Gastroesophageal sphincter (tissue), 4 donors: ENCODE measurements at regions not wholly inside any gene's neighbourhood (a gene's known extent, or its start where the extent isn't known, plus 50 kb on each side); places are given as distances from the start of the nearest gene placed in this dataset.

Source experiments
- ATAC-seq: fragments of 150-250 bp; one replicate; pipeline ENCODE4 v1.9.1; 2016; ENCODE audit warnings: mild to moderate bottlenecking, moderate library complexity
- H3K27ac ChIP-seq, 4 donors: fragments of 200-600 bp; sonication (generic) in 3 of 4; 1 replicate in 3 of 4; 2 replicates in 1 of 4; pipeline ENCODE4 v1.5.1; 2016 to 2019
- H3K27me3 ChIP-seq: fragments of 200-600 bp; sonication (generic); one replicate; pipeline ENCODE4 v1.5.1; 2019
- H3K36me3 ChIP-seq, 2 donors: fragments of 200-600 bp; sonication (generic); one replicate each; pipeline ENCODE4 v1.5.1; 2019; ENCODE audit warnings: control low read depth in 1 of 2
- H3K4me1 ChIP-seq, 3 donors: fragments of 200-600 bp; sonication (generic); 1 replicate in 2 of 3; 2 replicates in 1 of 3; pipeline ENCODE4 v1.5.1; 2016 to 2019; ENCODE audit warnings: control low read depth in 2 of 3
- H3K4me3 ChIP-seq, 2 donors: fragments of 200-600 bp; sonication (generic); one replicate each; pipeline ENCODE4 v1.5.1; 2019; ENCODE audit warnings: mild to moderate bottlenecking in 1 of 2, moderate library complexity in 1 of 2
- H3K9me3 ChIP-seq, 3 donors: fragments of 200-600 bp; sonication (generic); one replicate each; pipeline ENCODE4 v1.5.1; 2017 to 2019; ENCODE audit warnings: control low read depth in 2 of 3
- EP300 ChIP-seq: sonication (generic); formaldehyde crosslinking; IDR thresholded peaks from one replicate; pipeline ENCODE4 v1.6.1; 2017; ENCODE audit warnings: antibody characterized with exemption, mild to moderate bottlenecking
- POLR2A ChIP-seq, 2 donors: fragments of 450-650 bp; IDR thresholded peaks; one replicate each; pipeline ENCODE4 v1.6.1; 2017; ENCODE audit warnings: antibody characterized with exemption in 2 of 2, mild to moderate bottlenecking in 2 of 2, moderate library complexity in 1 of 2
- POLR2AphosphoS5 ChIP-seq: sonication (generic); formaldehyde crosslinking; IDR thresholded peaks from one replicate; pipeline ENCODE4 v1.6.1; 2017; ENCODE audit warnings: antibody characterized with exemption
- WGBS, 2 donors: methylation state at CpG; one replicate each; pipeline ENCODE4 v1.1.5; 2018; ENCODE audit warnings: low coverage in 1 of 2; 5-methylcytosine and 5-hydroxymethylcytosine counted together
- TF ChIP-seq, protein P1 (sequence below), 4 experiments: fragments of 200-600 bp in 2 of 4; fragments of 450-650 bp in 2 of 4; sonication (generic) in 1 of 4; IDR thresholded peaks; one replicate each; pipeline ENCODE4 v1.5.1; 2017 to 2019; ENCODE audit warnings: antibody characterized with exemption in 4 of 4, mild to moderate bottlenecking in 2 of 4, moderate library complexity in 2 of 4

DNA sequence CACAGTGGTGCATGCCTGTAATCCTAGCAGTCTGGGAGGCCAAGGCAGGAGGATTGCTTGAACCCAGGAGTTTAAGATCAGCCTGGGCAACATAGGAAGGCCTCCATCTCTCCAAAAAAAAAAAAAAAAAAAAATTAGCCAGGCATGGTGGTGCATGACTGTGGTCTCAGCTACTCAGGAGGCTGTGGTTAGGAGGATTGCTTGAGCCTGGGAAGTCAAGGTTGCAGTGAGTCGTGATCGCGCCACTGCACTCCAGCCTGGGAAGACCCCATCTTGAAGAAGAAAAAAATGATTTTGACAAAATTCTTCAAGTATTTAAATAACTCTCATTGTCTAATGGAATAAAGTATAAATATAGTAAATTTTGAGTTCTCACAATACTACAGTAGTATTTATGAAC lies 219.2 kb upstream of the SSTR1 start:
- TF ChIP-seq POLR2AphosphoS5: no peak
- TF ChIP-seq, protein P1, sequence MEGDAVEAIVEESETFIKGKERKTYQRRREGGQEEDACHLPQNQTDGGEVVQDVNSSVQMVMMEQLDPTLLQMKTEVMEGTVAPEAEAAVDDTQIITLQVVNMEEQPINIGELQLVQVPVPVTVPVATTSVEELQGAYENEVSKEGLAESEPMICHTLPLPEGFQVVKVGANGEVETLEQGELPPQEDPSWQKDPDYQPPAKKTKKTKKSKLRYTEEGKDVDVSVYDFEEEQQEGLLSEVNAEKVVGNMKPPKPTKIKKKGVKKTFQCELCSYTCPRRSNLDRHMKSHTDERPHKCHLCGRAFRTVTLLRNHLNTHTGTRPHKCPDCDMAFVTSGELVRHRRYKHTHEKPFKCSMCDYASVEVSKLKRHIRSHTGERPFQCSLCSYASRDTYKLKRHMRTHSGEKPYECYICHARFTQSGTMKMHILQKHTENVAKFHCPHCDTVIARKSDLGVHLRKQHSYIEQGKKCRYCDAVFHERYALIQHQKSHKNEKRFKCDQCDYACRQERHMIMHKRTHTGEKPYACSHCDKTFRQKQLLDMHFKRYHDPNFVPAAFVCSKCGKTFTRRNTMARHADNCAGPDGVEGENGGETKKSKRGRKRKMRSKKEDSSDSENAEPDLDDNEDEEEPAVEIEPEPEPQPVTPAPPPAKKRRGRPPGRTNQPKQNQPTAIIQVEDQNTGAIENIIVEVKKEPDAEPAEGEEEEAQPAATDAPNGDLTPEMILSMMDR (IDR thresholded peaks at IDR 0.05): no peak
- TF ChIP-seq EP300: no peak
- TF ChIP-seq POLR2A (IDR thresholded peaks at IDR 0.05): no peak
- Histone ChIP-seq H3K27me3 (no peaks in the 10 kb centered on the region), H3K9me3 (no peaks in the 10 kb centered on the region), H3K4me1 (no peaks in the 10 kb centered on the region), H3K4me3 (no peak overlapping the region), H3K27ac (no peak overlapping the region), H3K36me3 (no peaks in the 10 kb centered on the region)
- no peak for ATAC-seq
- WGBS, 2 donors: 80 to 100% methylated on average over 1 to 3 of the region's 3 CpGs

DNA sequence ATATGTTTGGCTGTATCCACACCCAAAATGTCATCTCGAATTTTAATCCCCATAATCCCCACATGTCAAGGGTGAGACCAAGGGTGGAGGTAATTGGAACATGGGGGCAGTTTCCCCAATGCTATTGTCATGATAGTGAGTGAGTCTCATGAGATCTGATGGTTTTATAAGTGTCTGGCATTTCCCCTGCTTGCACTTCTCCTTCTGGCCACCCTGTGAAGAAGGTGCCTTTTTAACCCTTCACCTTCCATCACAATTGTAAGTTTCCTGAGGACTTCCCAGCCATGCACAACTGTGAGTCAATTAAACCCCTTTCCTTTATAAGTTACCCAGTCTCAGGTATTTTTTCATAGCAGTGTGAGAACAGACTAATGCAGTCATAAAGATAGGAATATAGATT lies 216.7 kb upstream of the SSTR1 start:
- no peak for ATAC-seq
- no peak overlapping the region for H3K4me3 ChIP-seq
- WGBS, 2 donors: 41 to 50% methylated on average over 1 of the region's 1 CpG
- no peak for TF ChIP-seq POLR2A (IDR thresholded peaks at IDR 0.05)
- TF ChIP-seq, protein P1 (IDR thresholded peaks at IDR 0.05): no peak
- TF ChIP-seq EP300: no peak
- no peak for TF ChIP-seq POLR2AphosphoS5
- H3K9me3 ChIP-seq: no peaks in the 10 kb centered on the region
- H3K4me1 ChIP-seq: no peaks in the 10 kb centered on the region
- H3K36me3 ChIP-seq: no peaks in the 10 kb centered on the region
- H3K27ac ChIP-seq: no peak overlapping the region
- no peaks in the 10 kb centered on the region for H3K27me3 ChIP-seq

DNA sequence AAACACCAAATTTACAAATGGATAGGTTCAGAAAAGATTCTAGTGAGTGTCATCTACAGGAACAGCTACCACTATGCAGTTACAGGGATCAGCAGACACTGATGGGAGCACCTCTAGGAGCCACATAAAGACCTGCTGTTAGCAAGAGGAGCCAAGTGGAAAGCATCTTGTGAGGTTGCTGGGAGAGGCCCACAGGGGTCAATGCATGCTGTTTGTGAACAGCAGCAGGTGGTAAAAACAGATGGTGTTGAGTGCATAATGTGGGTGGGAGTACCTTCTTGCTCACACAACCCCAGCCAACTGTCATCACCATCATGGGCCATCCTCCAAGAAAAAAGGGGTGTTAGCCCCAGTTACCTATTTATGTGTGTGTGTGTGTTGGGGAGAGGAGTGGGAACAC lies 215.2 kb upstream of the SSTR1 start:
- Histone ChIP-seq H3K27me3 (no peaks in the 10 kb centered on the region), H3K36me3 (no peaks in the 10 kb centered on the region), H3K27ac (no peak overlapping the region), H3K4me3 (no peak overlapping the region), H3K4me1 (no peaks in the 10 kb centered on the region), H3K9me3 (no peaks in the 10 kb centered on the region)
- no peak for TF ChIP-seq POLR2A (IDR thresholded peaks at IDR 0.05)
- no peak for TF ChIP-seq POLR2AphosphoS5
- TF ChIP-seq, protein P1 (IDR thresholded peaks at IDR 0.05): no peak
- TF ChIP-seq EP300: no peak
- no peak for ATAC-seq

DNA sequence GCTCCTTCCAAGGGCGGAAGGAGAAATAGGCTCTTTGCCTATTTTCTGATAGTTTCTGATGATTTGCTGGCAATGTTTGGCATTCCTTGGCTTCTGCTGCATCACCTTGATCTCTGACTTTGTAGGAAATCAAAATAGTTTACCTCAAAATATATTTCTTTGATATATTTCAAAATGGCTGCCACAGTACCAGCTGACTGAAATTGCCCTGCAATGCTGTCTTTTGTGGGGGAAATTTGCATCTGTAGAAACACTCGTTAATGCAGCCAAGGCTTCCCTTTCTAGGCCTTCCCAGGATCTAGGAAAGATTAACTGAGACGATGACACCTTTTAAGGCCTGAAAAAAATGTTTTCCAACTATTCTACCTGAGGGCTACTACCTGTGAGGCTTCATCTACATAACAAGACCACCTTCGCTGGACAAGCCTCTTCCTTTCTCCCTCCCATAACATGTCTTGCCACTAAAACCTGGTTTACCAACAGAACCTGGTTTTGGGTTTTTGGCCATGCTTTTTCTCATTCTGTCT lies 212.8 kb upstream of the SSTR1 start:
- no peaks in the 10 kb centered on the region for H3K9me3 ChIP-seq
- WGBS, 2 donors: 63 to 76% methylated on average over 4 of the region's 4 CpGs
- ATAC-seq: no peak
- no peak overlapping the region for H3K27ac ChIP-seq
- TF ChIP-seq, protein P1 (IDR thresholded peaks at IDR 0.05): no peak
- no peak for TF ChIP-seq EP300
- TF ChIP-seq POLR2A (IDR thresholded peaks at IDR 0.05): no peak
- TF ChIP-seq POLR2AphosphoS5: no peak
- no peaks in the 10 kb centered on the region for H3K4me1 ChIP-seq
- H3K36me3 ChIP-seq: no peaks in the 10 kb centered on the region
- H3K4me3 ChIP-seq: no peak overlapping the region
- no peaks in the 10 kb centered on the region for H3K27me3 ChIP-seq

DNA sequence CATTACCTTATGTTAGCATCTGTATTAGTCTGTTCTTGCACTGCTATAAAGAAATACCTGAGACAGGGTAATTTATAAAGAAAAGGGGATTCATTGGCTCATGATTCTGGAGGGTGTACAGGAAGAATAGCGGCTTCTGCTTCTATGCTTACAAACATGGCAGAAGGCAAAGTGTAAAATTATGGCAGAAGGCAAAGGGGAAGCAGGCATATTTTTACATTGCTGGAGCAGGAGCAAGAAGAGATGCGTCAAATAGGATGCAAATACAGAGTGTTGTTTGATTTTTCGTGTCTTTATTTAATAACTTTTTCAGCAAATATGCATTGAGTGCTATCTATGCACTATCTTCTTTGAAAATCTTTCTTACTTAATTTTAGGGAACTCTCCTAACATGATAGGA lies 210.7 kb upstream of the SSTR1 start:
- TF ChIP-seq EP300 (no peak), POLR2A (IDR thresholded peaks at IDR 0.05) (no peak), POLR2AphosphoS5 (no peak)
- Histone ChIP-seq H3K27ac (no peak overlapping the region), H3K36me3 (no peaks in the 10 kb centered on the region), H3K4me1 (no peaks in the 10 kb centered on the region), H3K4me3 (no peak overlapping the region), H3K9me3 (no peaks in the 10 kb centered on the region), H3K27me3 (no peaks in the 10 kb centered on the region)
- WGBS, 2 donors: 81 to 90% methylated on average over 3 of the region's 3 CpGs
- no peak for ATAC-seq
